ENCODE measurements at regions not wholly inside any gene's neighbourhood (a gene's known extent, or its start where the extent isn't known, plus 50 kb on each side); places are given as distances from the start of the nearest gene placed in this dataset.

DNA sequence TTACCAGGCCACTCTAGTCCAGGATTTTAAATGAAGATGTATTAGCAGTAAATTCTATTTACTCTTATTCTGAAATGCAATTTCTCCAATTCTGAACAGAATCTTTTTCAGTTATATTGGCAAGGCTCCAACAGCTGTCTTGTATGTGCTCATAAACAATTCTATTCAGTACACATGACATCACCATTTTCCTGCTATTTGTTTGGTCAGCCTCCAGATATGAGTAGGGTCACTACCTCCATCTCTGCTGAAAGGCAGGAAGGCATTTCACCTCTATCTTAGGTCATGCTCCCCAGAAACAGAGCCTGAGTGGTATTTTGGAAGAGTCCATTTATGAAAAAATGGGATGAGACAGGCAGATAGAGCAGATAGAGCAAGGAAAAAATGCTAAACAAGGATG lies 151.1 kb upstream of the ADGRL3 start:
- no peak overlapping the region for H3K9ac ChIP-seq (ENCODE audit: low read length in 3 of 3)
- DNase-seq (no peak), FAIRE-seq (no peak)
- H3K27me3 ChIP-seq (ENCODE audit: control insufficient read depth, insufficient read depth, low read length): no peaks in the 10 kb centered on the region
- intact Hi-C loops (cut with DNase I): no loop called here
- no peak overlapping the region for H3K4me3 ChIP-seq (ENCODE audit: low read length in 3 of 3)
- TF ChIP-seq, protein P1, sequence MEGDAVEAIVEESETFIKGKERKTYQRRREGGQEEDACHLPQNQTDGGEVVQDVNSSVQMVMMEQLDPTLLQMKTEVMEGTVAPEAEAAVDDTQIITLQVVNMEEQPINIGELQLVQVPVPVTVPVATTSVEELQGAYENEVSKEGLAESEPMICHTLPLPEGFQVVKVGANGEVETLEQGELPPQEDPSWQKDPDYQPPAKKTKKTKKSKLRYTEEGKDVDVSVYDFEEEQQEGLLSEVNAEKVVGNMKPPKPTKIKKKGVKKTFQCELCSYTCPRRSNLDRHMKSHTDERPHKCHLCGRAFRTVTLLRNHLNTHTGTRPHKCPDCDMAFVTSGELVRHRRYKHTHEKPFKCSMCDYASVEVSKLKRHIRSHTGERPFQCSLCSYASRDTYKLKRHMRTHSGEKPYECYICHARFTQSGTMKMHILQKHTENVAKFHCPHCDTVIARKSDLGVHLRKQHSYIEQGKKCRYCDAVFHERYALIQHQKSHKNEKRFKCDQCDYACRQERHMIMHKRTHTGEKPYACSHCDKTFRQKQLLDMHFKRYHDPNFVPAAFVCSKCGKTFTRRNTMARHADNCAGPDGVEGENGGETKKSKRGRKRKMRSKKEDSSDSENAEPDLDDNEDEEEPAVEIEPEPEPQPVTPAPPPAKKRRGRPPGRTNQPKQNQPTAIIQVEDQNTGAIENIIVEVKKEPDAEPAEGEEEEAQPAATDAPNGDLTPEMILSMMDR (IDR thresholded peaks at IDR 0.05; ENCODE audit: borderline replicate concordance, extremely low read depth, insufficient read depth): no peak
- no peaks in the 10 kb centered on the region for H3K9me3 ChIP-seq (ENCODE audit: control insufficient read depth in 2 of 3, insufficient read depth in 1 of 3, low read length in 3 of 3)
- H3K4me1 ChIP-seq (ENCODE audit: control insufficient read depth in 2 of 3, insufficient read depth in 2 of 3, low read depth in 1 of 3, low read length in 3 of 3): no peaks in the 10 kb centered on the region
- no peaks in the 10 kb centered on the region for H3K36me3 ChIP-seq (ENCODE audit: control insufficient read depth in 2 of 3, insufficient read depth in 3 of 3, low read length in 3 of 3)
- H3K27ac ChIP-seq (ENCODE audit: low read depth in 2 of 2, low read length in 2 of 2): no peak overlapping the region

DNA sequence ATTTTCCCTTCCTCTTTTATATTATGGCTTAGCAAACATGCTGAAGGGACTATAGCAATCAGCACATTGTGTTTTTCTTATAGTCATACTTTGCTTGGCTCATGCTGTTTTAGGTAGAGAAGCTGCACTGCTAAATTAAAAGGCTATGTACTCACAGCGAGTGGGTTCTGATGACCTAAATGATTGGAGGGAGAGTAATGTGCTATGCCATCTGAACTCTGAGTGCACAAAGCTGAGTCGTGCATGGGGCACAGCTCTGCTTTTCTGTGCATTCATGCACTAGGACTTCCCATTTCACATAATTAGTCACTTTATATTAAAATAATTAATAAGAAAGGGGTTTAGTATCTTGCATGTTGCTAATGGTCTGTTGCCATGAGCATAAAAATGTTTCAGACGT lies 132.7 kb upstream of the ADGRL3 start:
- DNase-seq: no peak
- Histone ChIP-seq H3K4me3 (ENCODE audit: low read length in 3 of 3) (no peak overlapping the region), H3K9me3 (ENCODE audit: control insufficient read depth in 2 of 3, insufficient read depth in 1 of 3, low read length in 3 of 3) (no peaks in the 10 kb centered on the region), H3K27ac (ENCODE audit: low read depth in 2 of 2, low read length in 2 of 2) (no peak overlapping the region), H3K27me3 (ENCODE audit: control insufficient read depth, insufficient read depth, low read length) (no peaks in the 10 kb centered on the region), H3K9ac (ENCODE audit: low read length in 3 of 3) (no peak overlapping the region), H3K4me1 (ENCODE audit: control insufficient read depth in 2 of 3, insufficient read depth in 2 of 3, low read depth in 1 of 3, low read length in 3 of 3) (no peaks in the 10 kb centered on the region), H3K36me3 (ENCODE audit: control insufficient read depth in 2 of 3, insufficient read depth in 3 of 3, low read length in 3 of 3) (no peaks in the 10 kb centered on the region)
- no peak for FAIRE-seq
- intact Hi-C loops (cut with DNase I): no loop called here
- TF ChIP-seq, protein P1 (IDR thresholded peaks at IDR 0.05; ENCODE audit: borderline replicate concordance, extremely low read depth, insufficient read depth): no peak

DNA sequence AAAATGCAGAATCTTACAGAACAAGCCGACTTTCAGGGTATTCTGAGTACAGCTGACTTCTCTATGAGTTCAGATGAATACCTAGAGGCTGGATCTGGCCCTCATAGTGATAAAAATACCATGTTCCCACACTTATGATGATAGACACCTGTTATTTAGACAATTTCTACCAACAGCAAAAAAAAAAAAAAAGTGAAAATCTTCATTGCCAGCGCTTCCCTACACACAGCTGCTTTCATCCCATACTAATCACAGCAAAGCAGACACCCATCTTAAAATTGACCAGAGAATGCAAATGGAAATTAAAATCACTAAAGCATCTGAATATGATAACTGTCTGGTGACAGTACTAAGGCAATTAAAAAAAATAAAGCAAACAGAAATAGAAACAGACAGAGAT lies 132.1 kb upstream of the ADGRL3 start:
- TF ChIP-seq, protein P1 (IDR thresholded peaks at IDR 0.05; ENCODE audit: borderline replicate concordance, extremely low read depth, insufficient read depth): no peak
- DNase-seq (no peak), FAIRE-seq (no peak)
- Histone ChIP-seq H3K36me3 (ENCODE audit: control insufficient read depth in 2 of 3, insufficient read depth in 3 of 3, low read length in 3 of 3) (no peaks in the 10 kb centered on the region), H3K9ac (ENCODE audit: low read length in 3 of 3) (no peak overlapping the region), H3K9me3 (ENCODE audit: control insufficient read depth in 2 of 3, insufficient read depth in 1 of 3, low read length in 3 of 3) (no peaks in the 10 kb centered on the region), H3K4me3 (ENCODE audit: low read length in 3 of 3) (no peak overlapping the region), H3K4me1 (ENCODE audit: control insufficient read depth in 2 of 3, insufficient read depth in 2 of 3, low read depth in 1 of 3, low read length in 3 of 3) (no peaks in the 10 kb centered on the region), H3K27me3 (ENCODE audit: control insufficient read depth, insufficient read depth, low read length) (no peaks in the 10 kb centered on the region), H3K27ac (ENCODE audit: low read depth in 2 of 2, low read length in 2 of 2) (no peak overlapping the region)
- intact Hi-C loops (cut with DNase I): no loop called here

DNA sequence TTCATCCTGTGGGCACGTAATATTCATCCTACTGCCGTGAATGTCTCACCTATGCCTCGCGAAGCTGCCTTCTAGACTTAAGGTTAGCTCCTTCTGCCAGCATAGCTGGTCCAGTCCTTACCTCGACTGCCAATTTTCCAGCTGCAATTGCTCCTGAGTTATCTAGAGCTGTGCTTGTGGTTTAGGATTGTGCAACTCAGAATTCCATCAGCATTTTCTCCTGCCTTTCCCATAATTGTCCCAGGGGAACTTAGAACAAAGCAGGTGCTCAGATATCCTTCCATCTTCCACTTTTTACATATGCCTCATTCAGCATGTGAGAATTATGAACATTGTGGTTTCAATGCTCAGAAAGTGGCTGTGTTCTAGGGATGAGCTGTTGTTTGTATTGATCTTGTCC lies 131.4 kb upstream of the ADGRL3 start:
- Histone ChIP-seq H3K9me3 (ENCODE audit: control insufficient read depth in 2 of 3, insufficient read depth in 1 of 3, low read length in 3 of 3) (no peaks in the 10 kb centered on the region), H3K27ac (ENCODE audit: low read depth in 2 of 2, low read length in 2 of 2) (no peak overlapping the region), H3K9ac (ENCODE audit: low read length in 3 of 3) (no peak overlapping the region), H3K4me3 (ENCODE audit: low read length in 3 of 3) (no peak overlapping the region), H3K36me3 (ENCODE audit: control insufficient read depth in 2 of 3, insufficient read depth in 3 of 3, low read length in 3 of 3) (no peaks in the 10 kb centered on the region), H3K4me1 (ENCODE audit: control insufficient read depth in 2 of 3, insufficient read depth in 2 of 3, low read depth in 1 of 3, low read length in 3 of 3) (no peaks in the 10 kb centered on the region), H3K27me3 (ENCODE audit: control insufficient read depth, insufficient read depth, low read length) (no peaks in the 10 kb centered on the region)
- DNase-seq (no peak), FAIRE-seq (no peak)
- intact Hi-C loops (cut with DNase I): no loop called here
- TF ChIP-seq, protein P1 (IDR thresholded peaks at IDR 0.05; ENCODE audit: borderline replicate concordance, extremely low read depth, insufficient read depth): no peak
